Thyroid gland (tissue), 4 donors: ENCODE measurements at regions not wholly inside any gene's neighbourhood (a gene's known extent, or its start where the extent isn't known, plus 50 kb on each side); places are given as distances from the start of the nearest gene placed in this dataset.

ENCODE experiments used
- DNase-seq, 2 donors: peaks; one replicate each; pipeline ENCODE4 v3.0.0-alpha.2; 2019
- H3K27ac ChIP-seq, 3 donors: fragments of 200-600 bp; sonication (generic); 1 replicate in 2 of 3; 2 replicates in 1 of 3; pipeline ENCODE4 v1.5.1; 2016 to 2019; ENCODE audit warnings: mild to moderate bottlenecking in 1 of 3, moderate library complexity in 1 of 3
- H3K27me3 ChIP-seq: fragments of 200-600 bp; sonication (generic); one replicate; pipeline ENCODE4 v1.5.1; 2019
- H3K36me3 ChIP-seq, 2 donors: fragments of 200-600 bp; sonication (generic); one replicate each; pipeline ENCODE4 v1.5.1; 2016 to 2019
- H3K4me1 ChIP-seq, 2 donors: fragments of 200-600 bp; sonication (generic); one replicate each; pipeline ENCODE4 v1.5.1; 2017 to 2019
- H3K4me3 ChIP-seq, 3 donors: fragments of 200-600 bp; sonication (generic); replicated peaks in 1 of 3; 1 replicate in 2 of 3; 2 replicates in 1 of 3; pipeline ENCODE4 v1.5.1; 2016; ENCODE audit warnings: mild to moderate bottlenecking in 1 of 3
- H3K9me3 ChIP-seq: fragments of 200-600 bp; sonication (generic); one replicate; pipeline ENCODE4 v1.5.1; 2017
- CTCF ChIP-seq, 6 experiments: fragments of 200-600 bp in 3 of 6; fragments of 450-650 bp in 3 of 6; sonication (generic) in 3 of 6; IDR thresholded peaks; one replicate each; pipeline ENCODE4 v1.5.1; 2016 to 2019; ENCODE audit warnings: antibody characterized with exemption in 6 of 6, mild to moderate bottlenecking in 2 of 6, inconsistent platforms in 1 of 6, moderate library complexity in 1 of 6
- POLR2A ChIP-seq, 2 donors: fragments of 450-650 bp; IDR thresholded peaks; one replicate each; pipeline ENCODE4 v1.6.1; 2017; ENCODE audit warnings: antibody characterized with exemption in 2 of 2, mild to moderate bottlenecking in 2 of 2, moderate library complexity in 1 of 2
- WGBS, 2 donors: methylation state at CpG; one replicate each; pipeline ENCODE4 v1.1.5; 2017; 5-methylcytosine and 5-hydroxymethylcytosine counted together
- intact Hi-C: fragments of 100-400 bp; cut with DNase I; formaldehyde crosslinking; loops from one replicate; pipeline ENCODE4 v1.15.1; 2023

GRCh38 chr11:69891421-69892236 is 72.4 kb upstream of the FGF3 start:
- WGBS, 2 donors = 56 to 80% methylated on average over 46 of the region's 46 CpGs

DNA sequence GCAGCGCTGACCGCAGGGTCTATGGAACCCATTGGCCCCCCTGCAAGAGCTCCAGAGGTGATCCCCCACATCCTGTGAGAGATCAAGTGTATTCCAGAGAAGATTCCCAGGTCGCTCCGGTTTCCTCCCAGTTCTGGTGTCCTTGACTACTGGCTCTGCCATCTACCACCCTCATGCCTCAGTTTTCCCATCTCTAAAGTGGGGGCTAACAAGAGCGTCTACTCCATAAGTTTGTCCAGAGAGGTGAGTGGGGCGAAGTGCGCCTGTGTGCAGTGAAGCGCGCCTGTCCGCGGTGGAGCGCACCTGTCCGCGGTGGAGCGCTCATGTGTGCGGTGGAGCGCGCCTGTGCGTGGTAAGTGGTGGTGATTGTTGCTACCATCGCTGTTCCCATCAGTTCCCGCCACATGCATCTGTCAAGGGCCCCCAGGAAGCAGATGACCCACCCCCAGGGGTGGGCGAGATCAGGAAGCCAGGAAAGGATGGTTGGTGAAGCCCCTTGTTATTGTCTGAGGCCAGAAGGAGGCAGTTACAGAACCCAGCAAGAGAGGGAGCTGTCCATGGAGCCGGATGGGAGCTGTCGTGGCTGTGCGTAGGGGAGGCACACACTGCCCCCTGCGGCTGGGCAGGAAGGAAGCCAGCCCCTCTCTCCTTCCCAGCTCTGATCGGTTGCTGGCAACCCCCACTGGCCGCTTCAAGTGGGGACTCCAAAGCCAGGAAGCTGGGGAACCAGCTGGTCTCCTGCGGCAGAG is 73.2 kb upstream of the FGF3 start:
- Histone ChIP-seq H3K36me3 (no peaks in the 10 kb centered on the region), H3K9me3 (no peaks in the 10 kb centered on the region), H3K4me1 (peaks cover 0 to 4% of the 10 kb centered on the region in 2 donors), H3K4me3 (no peak overlapping the region), H3K27ac (no peak overlapping the region), H3K27me3 (no peaks in the 10 kb centered on the region)
- TF ChIP-seq CTCF (IDR thresholded peaks at IDR 0.05) = no peak
- no peak for TF ChIP-seq POLR2A (IDR thresholded peaks at IDR 0.05)
- intact Hi-C loops = no loop called here
- 66 to 67% methylated on average over 28 to 29 of the region's 29 CpGs for WGBS, 2 donors
- no peak for DNase-seq

More at GRCh38 chr11:69891421-69892236, 72.4 kb upstream of the FGF3 start:
- DNase-seq = no peak
- TF ChIP-seq POLR2A (IDR thresholded peaks at IDR 0.05) = no peak
- TF ChIP-seq CTCF (IDR thresholded peaks at IDR 0.05) = no peak
- no peak overlapping the region for H3K27ac ChIP-seq
- no peaks in the 10 kb centered on the region for H3K9me3 ChIP-seq
- H3K4me1 ChIP-seq = peaks cover 0 to 4% of the 10 kb centered on the region in 2 donors
- no peaks in the 10 kb centered on the region for H3K36me3 ChIP-seq
- H3K4me3 ChIP-seq = no peak overlapping the region
- intact Hi-C loops = no loop called here
- no peaks in the 10 kb centered on the region for H3K27me3 ChIP-seq

DNA sequence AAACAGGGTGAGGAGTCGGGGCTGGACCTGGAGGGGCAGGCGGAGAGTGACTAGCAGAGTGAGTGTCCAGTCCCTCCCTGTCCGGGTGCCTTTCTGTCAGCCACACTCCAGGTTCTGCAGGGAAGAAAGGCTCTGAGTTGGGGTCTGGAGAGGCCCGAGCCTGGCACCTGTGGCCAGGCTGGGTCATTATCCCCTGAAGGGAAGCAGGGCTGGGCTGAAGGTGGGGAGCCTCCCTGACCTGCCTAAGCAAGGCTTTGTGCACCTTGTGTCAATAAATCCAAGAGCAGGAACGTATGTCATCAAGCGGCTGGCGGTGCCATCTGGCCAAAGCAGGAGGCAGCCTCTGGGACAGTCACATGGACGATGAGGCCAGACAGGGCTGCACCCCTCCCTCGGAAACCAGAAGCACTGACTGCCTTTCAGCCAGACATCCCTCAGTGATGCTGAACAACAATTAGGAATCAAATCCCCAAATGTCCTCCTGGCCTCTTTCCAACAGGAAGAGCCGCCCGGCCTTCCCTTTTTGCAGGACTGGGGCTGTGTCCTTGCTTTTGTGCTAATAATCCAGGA is 73.9 kb upstream of the FGF3 start:
- intact Hi-C loops = no loop called here
- Histone ChIP-seq H3K4me1 (peaks cover 0 to 4% of the 10 kb centered on the region in 2 donors), H3K4me3 (no peak overlapping the region), H3K27ac (no peak overlapping the region), H3K36me3 (no peaks in the 10 kb centered on the region), H3K27me3 (no peaks in the 10 kb centered on the region), H3K9me3 (no peaks in the 10 kb centered on the region)
- no peak for TF ChIP-seq POLR2A (IDR thresholded peaks at IDR 0.05)
- TF ChIP-seq CTCF (IDR thresholded peaks at IDR 0.05) = no peak
- no peak for DNase-seq
- 43 to 65% methylated on average over 9 to 11 of the region's 11 CpGs for WGBS, 2 donors

DNA sequence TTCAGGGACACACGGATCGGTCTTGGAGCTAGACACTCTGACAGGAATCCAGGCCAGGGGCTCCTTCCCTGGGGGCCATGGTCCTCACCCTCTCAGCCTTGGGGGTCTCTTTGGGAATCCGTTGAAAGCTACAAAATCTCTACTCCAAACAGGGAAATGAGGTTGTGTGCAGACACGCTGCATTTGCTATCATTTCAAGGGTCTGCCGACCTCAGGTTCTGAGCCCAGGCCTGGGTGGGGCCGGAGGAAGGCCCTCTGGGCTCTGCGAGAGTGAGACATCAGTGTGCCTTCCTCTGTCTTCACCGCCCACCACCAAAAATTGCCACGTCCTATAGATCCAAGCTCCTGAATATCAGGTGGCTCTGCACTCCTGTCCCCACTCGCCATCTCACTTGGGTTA is 74.4 kb upstream of the FGF3 start:
- no peak for TF ChIP-seq CTCF (IDR thresholded peaks at IDR 0.05)
- TF ChIP-seq POLR2A (IDR thresholded peaks at IDR 0.05) = no peak

More for the DNA sequence above, 74.4 kb upstream of the FGF3 start:
- intact Hi-C loops = no loop called here
- H3K36me3 ChIP-seq = no peaks in the 10 kb centered on the region
- H3K27ac ChIP-seq = no peak overlapping the region
- no peak for DNase-seq
- H3K9me3 ChIP-seq = no peaks in the 10 kb centered on the region
- H3K4me1 ChIP-seq = peaks cover 0 to 4% of the 10 kb centered on the region in 2 donors
- no peak overlapping the region for H3K4me3 ChIP-seq
- no peaks in the 10 kb centered on the region for H3K27me3 ChIP-seq
- WGBS, 2 donors = 74 to 86% methylated on average over 10 of the region's 10 CpGs
